ENCODE measurements at regions not wholly inside any gene's neighbourhood (a gene's known extent, or its start where the extent isn't known, plus 50 kb on each side); places are given as distances from the start of the nearest gene placed in this dataset.

- no peak for TF ChIP-seq CTCF (IDR thresholded peaks at IDR 0.05)
- TF ChIP-seq POLR2A (IDR thresholded peaks at IDR 0.05), result no peak
These were observed 99.7 kb upstream of the NXPH2 start for GRCh38 chr2:138879931-138880330.
